ENCODE measurements at regions not wholly inside any gene's neighbourhood (a gene's known extent, or its start where the extent isn't known, plus 50 kb on each side); places are given as distances from the start of the nearest gene placed in this dataset.

- CTCF ChIA-PET, result no interaction called here
- in situ Hi-C loops (cut with HindIII; ENCODE audit: low pct_unique_long_range_greater_than_20kb, low sequenced_read_pairs), result no loop called here
- no TSS peak for BruUV-seq (replicated peaks)
These were observed 176.8 kb downstream of the SLCO4C1 start for GRCh38 chr5:102119252-102119651.

DNA sequence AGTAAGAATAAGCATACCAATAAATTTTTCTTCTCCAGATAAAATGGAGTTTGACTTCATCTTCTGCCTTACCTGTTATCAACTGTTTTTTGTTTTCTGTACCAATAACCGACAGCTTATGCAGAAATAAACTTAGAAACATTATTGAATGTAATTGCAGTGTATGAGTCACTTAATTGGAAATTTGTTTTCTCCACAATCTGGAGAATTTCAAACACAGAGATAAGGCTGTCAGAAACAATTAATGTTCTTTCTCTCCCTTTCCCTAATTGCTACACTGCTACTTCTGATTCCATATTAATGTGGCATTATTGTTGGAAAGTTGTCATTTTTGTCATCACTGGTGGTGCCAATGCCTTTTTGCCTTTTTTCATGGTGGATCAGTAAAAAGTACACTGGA, 180.3 kb downstream of the SLCO4C1 start:
- no peak for DNase-seq (ENCODE audit: low read depth, low spot score)
- in situ Hi-C loops (cut with HindIII; ENCODE audit: low pct_unique_long_range_greater_than_20kb, low sequenced_read_pairs) (no loop called here), intact Hi-C loops (cut with micrococcal nuclease; ENCODE audit: unreplicated experiment) (no loop called here)
- TF ChIP-seq CTCF (IDR thresholded peaks at IDR 0.05) (no peak), POLR2AphosphoS5 (IDR thresholded peaks at IDR 0.05; ENCODE audit: low read depth, low read length) (no peak), SIN3A (IDR thresholded peaks at IDR 0.05; ENCODE audit: borderline replicate concordance, insufficient read depth, low read depth, low read length) (no peak), REST (IDR thresholded peaks at IDR 0.05; ENCODE audit: insufficient read depth in 1 of 2, low read depth in 2 of 2, low read length in 1 of 2) (no peak), TCF7L2 (IDR thresholded peaks at IDR 0.05; ENCODE audit: low read depth, low read length) (no peak)
- Histone ChIP-seq H3K27me3 (ENCODE audit: control insufficient read depth, insufficient read depth, low read length) (no peaks in the 10 kb centered on the region), H3K36me3 (ENCODE audit: control insufficient read depth, insufficient read depth, low read length) (no peaks in the 10 kb centered on the region), H3K4me3 (ENCODE audit: low read depth in 2 of 2, low read length in 2 of 2) (no peak overlapping the region), H3K9me3 (ENCODE audit: control insufficient read depth, insufficient read depth, low read depth, low read length) (no peaks in the 10 kb centered on the region), H3K4me1 (ENCODE audit: control insufficient read depth, insufficient read depth, low read length) (no peaks in the 10 kb centered on the region), H3K27ac (ENCODE audit: low read length) (no peak overlapping the region)
- BruUV-seq (replicated peaks), result no TSS peak
- ChIA-PET CTCF (no interaction called here), POLR2A (no interaction called here)
- no peak for ATAC-seq

More at GRCh38 chr5:102119252-102119651, 176.8 kb downstream of the SLCO4C1 start:
- no peaks in the 10 kb centered on the region for H3K9me3 ChIP-seq (ENCODE audit: control insufficient read depth, insufficient read depth, low read depth, low read length)
- POLR2A ChIA-PET, result no interaction called here
- no peaks in the 10 kb centered on the region for H3K27me3 ChIP-seq (ENCODE audit: control insufficient read depth, insufficient read depth, low read length)
- H3K4me1 ChIP-seq (ENCODE audit: control insufficient read depth, insufficient read depth, low read length), result no peaks in the 10 kb centered on the region
- intact Hi-C loops (cut with micrococcal nuclease; ENCODE audit: unreplicated experiment), result no loop called here
- TF ChIP-seq POLR2AphosphoS5 (IDR thresholded peaks at IDR 0.05; ENCODE audit: low read depth, low read length) (no peak), REST (IDR thresholded peaks at IDR 0.05; ENCODE audit: insufficient read depth in 1 of 2, low read depth in 2 of 2, low read length in 1 of 2) (no peak), SIN3A (IDR thresholded peaks at IDR 0.05; ENCODE audit: borderline replicate concordance, insufficient read depth, low read depth, low read length) (no peak), CTCF (IDR thresholded peaks at IDR 0.05) (no peak), TCF7L2 (IDR thresholded peaks at IDR 0.05; ENCODE audit: low read depth, low read length) (no peak)
- no peak for ATAC-seq
- H3K27ac ChIP-seq (ENCODE audit: low read length), result no peak overlapping the region
- no peaks in the 10 kb centered on the region for H3K36me3 ChIP-seq (ENCODE audit: control insufficient read depth, insufficient read depth, low read length)
- H3K4me3 ChIP-seq (ENCODE audit: low read depth in 2 of 2, low read length in 2 of 2), result no peak overlapping the region
- DNase-seq (ENCODE audit: low read depth, low spot score), result no peak
